ENCODE measurements at regions not wholly inside any gene's neighbourhood (a gene's known extent, or its start where the extent isn't known, plus 50 kb on each side); places are given as distances from the start of the nearest gene placed in this dataset.

DNA sequence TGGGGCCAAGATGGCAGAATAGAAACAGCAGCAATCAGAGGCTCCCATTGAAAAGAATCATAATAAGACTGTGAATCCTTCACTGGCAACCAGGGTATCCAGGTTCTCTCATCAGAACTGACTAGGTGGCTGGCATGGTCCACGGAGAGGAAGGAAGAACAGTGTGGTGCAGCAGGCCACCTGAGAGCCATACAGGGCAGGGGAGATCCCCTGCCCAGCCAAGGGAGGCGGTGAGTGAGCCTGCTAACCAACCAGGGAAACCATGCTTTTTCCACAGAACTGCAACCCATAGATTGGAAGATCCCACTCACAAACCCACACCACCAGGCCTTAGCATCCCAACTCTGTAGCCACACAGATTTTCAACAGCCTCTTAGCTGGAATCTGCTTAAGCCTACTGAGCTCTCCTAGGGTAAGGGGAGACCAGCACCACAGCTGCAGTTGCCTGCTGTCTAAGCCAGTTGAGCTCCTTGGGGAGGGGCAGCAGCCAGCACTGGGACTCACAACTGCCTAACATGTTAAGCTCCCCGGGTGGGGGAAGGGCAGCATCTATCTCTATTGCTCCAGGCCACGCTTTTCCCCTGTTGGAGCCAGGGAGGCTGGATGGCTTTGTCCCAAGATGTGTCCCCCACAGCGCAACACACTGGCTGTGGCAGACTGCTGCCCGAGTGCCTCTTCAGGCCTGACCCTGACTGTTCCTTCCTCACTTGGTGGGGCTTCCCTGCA is 342.6 kb upstream of the CCDC196 start:
- TF ChIP-seq, protein P1, sequence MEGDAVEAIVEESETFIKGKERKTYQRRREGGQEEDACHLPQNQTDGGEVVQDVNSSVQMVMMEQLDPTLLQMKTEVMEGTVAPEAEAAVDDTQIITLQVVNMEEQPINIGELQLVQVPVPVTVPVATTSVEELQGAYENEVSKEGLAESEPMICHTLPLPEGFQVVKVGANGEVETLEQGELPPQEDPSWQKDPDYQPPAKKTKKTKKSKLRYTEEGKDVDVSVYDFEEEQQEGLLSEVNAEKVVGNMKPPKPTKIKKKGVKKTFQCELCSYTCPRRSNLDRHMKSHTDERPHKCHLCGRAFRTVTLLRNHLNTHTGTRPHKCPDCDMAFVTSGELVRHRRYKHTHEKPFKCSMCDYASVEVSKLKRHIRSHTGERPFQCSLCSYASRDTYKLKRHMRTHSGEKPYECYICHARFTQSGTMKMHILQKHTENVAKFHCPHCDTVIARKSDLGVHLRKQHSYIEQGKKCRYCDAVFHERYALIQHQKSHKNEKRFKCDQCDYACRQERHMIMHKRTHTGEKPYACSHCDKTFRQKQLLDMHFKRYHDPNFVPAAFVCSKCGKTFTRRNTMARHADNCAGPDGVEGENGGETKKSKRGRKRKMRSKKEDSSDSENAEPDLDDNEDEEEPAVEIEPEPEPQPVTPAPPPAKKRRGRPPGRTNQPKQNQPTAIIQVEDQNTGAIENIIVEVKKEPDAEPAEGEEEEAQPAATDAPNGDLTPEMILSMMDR (conservative IDR thresholded peaks at IDR 0.05 in 1 of 2, IDR thresholded peaks at IDR 0.05 in 1 of 2; ENCODE audit: low read depth in 1 of 2, low read length in 2 of 2), result no peak
- no peak for TF ChIP-seq EZH2 (IDR thresholded peaks at IDR 0.05; ENCODE audit: low read length, missing control alignments)

Measured in fibroblast of lung (primary cell).